ENCODE measurements at regions not wholly inside any gene's neighbourhood (a gene's known extent, or its start where the extent isn't known, plus 50 kb on each side); places are given as distances from the start of the nearest gene placed in this dataset.

DNA sequence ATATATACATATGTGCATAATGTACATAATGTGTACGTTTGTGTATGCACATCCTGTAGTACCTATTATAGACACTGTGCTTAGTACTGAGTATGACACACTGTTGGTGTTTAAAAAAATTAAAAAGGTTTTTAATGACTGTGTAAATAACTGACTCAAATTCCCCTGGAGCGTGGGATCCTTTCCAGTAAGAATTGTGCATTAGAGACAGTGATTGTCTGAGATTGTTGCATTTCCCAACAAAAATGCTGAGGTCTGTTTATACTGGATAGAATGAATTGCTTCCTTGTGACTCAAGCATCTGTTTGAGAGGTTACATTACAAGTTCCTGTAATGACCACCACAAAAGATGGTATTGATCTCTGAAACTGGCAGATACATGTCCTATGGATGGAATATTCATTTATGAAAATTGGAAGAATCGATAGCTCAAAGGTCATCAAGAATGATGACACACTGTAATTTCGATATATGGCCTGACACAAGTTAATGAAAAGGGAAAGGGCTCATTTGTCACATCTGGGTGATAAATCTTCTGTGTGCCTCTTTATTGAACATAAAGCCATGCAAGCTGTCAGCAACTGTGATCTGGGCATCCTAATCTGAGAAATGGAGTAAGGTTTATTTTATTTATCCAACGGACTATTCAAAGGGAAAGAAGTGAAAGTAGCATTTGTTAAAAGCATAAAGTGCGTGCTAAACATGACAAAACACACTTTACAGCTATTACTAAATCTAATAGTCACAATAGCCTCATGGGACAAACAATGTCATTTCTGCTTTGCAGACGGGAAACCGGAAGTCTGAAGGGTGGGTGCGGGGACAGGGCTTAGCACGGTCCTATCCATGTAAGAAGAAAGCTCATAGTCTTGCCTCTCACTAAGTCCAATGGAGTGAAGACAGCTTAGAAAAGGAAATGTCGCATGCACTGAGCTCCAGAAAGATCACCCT lies 228.8 kb downstream of the CDH11 start:
- no peak for DNase-seq

DNA sequence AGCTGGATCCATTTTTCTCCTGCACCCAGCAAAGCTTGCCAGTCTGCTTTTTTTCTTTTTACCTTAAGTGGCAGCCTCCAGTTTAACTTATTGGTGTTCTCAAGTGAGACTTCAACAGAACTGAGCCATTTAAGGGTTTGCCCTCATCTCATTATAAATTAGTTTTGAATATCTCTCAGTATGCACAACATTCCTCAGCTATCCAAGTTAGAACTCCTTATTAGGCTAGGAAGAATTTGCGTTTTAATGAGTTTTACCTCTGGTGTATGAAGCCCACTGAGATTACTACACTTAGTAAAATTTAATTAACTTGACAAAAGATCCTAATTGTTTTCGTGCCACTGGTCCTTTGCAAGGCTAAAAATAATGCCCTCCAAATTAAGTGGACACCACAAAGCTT lies 232.4 kb downstream of the CDH11 start:
- no peak for DNase-seq

DNA sequence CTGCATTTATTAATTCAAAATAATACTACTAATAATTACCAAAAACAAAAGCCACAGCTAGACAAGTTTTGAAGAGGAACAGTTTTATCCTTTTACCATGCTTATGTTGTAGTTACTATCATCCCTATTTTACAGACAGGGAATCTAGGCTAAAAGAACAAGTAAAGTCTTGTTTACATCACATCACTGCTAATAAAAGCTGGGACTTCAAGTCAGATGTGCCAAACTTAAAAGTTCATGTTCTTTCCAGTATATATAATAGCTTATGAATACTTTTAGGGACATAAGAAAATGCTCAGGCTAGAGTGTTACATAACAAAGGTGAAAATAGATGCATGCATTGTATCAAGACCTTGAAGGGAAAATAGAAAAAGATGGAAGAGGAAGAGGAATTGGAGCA lies 234.2 kb downstream of the CDH11 start:
- DNase-seq, result no peak

DNA sequence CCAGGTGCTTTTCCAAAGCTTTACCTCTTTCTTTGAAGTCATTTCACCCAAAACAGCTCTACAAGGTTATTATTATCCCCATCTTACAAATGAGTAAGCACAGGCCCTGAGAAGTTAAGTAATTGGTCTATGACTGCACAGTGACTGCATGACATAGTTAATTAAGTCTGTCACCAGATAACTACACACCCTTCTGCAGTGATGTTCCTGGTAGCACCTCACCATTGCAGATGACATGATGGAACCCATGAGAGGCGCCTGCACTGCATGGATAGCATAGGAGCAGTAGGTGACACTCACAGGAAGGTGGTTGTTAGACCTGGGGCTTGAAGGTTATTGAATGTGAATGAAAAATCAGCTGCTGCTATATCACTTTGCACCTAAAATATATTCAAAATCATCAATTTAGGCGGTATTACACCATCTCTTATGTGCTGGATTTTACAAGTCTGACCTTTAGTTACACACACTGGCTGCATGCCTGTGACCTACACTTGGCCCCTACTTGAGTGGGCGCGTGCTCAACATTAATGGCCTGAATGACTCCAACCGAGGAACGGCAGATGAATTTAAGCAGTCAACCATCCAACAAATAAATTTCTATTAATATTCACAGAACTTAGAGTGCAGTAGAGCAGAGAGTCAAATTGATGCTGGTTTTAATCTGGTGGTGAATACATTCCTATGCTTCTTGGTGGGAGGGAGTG lies 239.6 kb downstream of the CDH11 start:
- no peak for DNase-seq

DNA sequence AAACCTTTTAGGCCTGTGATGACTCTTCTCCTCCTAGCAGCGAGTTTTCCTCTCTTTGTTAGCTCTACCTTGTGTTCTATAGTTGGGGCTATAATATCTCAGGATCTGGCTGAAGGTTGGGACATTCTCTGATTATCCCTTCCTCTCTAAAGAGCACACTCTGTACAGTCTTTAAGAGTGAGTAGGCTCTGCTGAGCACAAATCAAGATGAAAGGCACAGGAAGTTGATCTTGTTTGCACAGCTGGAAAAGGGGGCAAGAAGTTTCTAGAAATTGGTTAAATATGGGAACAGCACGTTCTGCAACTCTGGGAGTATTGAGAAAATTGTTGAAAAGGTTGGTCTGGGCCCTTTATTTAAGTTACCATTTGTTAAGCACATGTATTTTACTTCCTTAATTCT lies 240.9 kb downstream of the CDH11 start:
- no peak for DNase-seq

DNA sequence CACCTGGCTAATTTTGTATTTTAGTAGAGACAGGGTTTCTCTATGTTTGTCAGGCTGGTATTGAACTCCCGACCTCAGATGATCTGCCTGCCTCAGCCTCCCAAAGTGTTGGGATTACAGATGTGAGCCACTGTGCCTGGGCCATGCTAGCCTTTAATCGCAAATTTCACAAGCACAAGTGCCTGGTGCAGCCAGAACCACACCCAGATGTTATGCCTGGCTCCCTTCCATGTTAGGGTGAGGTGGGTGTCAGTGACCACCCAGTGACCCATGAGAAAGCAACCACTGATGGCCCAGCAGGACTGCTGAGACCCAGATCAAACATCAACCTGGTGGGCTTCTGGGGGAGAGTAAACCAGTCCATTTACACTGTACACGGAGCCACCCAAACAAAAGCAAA lies 241.9 kb downstream of the CDH11 start:
- DNase-seq, result no peak

DNA sequence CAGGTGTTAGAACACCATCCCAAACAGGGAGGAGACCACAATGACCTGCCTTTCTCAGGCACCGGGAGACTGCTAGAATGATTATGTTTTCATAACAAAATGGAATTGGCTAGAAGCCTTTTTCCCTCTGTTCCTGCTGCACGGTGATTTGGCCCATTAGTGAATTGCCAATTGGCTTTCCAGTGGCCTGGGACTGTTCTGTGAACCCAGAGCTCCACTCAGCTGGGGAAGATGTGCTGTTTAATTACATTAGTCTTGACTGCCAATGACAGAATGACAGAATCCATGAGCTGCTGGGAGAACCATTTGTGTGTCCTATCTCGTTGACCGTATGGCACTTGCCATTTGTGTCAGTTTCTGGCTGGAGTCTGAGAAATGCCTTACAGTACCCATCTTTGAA lies 242.9 kb downstream of the CDH11 start:
- no peak for DNase-seq

DNA sequence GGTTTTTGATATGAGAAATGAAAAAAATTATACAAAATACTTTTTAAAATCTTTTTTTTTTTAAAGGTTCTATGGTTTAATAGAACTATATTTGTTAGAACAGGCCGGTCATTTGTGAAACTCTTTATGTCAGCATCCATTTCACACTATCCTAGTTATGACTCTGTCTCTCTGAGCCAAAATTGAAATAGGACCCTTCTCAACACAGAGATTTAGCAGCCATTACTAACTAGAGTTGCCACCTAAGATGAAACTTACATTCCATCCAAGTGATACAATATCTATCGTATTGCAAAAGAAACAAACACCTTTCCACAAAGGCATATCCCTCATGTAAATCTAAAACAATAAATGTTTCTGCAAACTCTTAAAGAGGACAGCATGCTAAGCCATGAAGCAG lies 249.8 kb downstream of the CDH11 start:
- DNase-seq, result no peak

DNA sequence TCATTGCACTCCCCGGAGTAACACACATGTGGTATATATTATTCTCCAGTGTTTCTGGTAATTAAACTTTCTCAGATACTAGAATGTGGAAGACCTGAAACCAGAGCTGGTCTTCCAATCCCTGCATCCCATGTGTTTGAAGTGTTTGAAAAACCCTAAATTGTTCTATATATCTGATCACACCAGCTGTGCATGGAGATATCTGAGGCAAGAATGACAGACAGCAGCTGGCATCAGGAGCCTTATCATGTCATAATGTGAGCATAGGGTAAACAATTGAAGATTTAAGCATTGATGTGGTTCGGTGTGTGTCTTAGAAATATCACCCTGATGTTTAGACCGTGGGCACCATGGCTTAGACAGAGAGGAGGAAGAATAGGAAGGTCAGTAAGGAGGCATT lies 251.0 kb downstream of the CDH11 start:
- no peak for DNase-seq

DNA sequence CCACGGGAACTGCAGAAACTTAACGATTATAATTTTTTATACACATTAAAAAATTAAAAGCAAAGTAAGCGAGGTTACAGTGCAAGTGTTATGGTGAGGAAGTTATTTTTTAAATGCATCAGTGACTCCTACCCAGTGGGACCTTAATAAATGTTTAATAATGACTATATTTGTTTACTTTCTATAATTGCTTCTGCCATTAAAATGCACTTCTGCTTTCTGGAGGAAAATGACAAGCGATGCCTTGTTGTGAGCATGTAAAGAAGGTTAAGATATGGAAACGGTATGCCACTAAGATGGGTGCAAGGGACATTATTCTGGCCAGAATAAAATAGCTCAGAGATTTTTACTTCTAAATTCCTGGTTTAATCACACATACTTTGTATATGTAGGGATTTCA lies 252.1 kb downstream of the CDH11 start:
- no peak for DNase-seq

DNA sequence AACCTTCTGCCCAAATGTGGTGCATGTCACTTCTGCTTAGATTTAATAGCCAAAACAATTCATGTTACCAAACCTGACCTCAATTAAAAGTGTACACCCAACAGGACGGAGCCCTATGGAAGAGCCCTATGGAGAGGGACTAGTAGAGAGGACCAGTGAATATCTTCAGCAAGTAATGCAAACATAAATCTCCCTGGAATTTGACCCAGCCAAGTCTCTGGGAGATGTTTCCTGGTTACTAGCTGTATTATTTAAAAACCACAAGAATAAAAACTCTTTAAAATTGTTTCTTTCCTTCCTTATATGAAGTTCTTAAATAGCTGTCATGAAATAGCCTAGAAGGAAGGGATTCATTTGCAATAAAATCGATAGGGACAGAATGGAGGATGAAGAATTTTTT lies 255.8 kb downstream of the CDH11 start:
- no peak for DNase-seq

DNA sequence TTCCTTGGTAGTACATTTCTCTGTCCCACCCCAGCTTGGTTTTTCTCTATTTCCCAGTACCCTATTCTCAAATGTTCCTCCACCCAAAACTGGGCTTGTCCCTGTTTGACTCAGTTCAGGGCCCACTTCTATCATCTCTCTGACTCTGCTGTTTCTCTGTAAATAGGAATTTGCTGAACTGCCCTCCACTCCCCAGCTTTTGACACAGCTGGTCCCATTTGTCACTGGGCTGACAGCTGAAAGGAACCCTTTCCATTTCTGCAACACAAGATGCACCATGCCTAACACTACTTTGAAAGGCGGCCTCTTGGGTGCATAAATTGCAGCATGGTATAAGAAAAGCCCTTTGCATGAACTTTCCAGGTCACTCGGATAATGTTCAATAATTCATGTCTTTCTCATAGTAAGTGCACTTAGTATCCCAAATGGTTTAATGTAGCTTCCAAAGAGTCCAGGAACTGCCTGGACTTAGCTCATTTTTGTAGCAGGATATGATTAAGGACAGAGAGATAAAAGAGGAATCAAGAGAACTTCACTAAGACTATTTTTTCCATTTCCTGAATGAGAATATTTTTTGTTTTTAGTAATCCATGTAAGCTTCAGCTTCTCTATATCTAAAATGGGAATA lies 256.7 kb downstream of the CDH11 start:
- DNase-seq, result no peak

DNA sequence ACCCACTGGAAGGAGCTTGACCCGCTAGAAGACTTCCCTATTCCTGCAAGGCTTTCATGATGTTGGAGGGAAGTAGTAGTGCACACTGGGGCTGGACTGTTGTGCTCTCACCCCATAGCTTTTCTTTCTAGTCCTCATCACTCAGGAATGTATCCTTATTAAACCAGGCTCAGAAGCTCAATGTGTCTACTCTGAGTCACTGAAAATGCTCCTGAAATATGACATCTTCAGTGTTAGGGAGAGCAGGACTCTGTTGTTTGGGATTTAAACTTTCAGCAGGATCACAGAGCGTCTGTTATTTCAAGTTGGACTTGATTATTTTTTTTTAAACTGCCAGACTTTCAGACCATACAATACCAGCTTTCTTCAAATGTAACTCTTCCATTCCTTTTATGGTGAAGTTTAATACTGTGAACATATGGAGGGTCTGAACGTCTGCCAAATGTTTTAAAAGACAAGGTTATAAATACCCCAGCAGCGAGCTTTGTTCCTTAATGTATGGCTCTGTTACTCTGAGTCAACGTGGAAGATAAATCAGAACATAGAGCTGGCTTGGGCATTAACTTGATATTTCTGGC lies 257.5 kb downstream of the CDH11 start:
- no peak for DNase-seq

DNA sequence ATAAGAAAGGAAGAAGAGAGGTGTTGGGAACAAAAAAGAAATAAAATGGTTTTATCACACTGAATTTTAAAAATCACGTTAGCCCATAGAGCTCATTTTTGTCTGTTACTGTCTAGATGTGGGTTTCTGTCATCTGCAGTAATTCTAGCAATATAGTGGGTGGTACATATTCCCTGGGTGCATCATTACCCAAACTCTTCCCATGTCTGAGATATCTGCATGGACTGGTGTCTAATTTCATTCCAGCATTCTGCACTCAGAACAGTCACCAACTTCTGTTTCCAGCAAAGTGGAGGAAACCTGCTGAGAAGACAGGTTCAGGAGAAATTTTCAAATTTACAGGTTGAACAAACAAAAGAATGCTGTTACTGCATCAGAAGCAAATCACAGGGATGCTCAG lies 263.8 kb downstream of the CDH11 start:
- no peak for DNase-seq

DNA sequence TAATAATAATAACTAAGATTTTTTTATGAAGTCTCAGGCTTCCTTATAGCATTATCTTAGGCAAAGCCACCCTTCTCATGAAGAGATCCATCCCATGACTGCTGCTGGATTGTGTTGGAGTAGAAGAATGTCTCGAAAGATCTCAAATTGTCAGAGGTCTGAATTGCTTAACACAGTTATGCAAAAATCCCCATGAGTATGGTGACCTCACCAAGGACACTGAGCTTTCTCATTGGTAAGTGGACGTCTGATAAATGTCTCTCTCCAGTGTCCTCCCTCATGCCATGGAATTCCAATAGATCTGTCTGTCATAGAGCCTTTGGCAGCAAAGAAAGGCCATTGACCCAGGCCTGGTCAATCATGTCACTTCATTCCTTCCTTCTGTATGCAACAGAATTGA lies 264.5 kb downstream of the CDH11 start:
- no peak for DNase-seq

DNA sequence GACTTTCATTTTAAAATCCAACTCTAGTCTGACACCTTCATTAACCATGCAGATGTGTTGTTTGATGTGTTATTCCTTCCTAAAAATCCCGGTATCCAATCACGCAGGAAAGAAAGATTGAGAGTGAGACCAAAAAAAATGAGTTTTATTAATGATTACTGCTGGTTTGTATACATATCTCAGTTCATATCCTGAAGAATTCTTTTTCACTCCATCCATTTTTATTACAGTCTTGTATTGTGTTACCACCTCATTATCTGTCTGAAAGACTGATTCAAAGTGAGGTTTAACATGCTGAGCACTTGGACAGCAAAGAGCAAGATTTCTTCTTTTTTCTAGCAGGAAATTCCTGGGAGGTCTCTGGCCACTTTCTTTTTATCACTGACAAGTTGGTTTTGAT lies 268.3 kb downstream of the CDH11 start:
- no peak for DNase-seq

DNA sequence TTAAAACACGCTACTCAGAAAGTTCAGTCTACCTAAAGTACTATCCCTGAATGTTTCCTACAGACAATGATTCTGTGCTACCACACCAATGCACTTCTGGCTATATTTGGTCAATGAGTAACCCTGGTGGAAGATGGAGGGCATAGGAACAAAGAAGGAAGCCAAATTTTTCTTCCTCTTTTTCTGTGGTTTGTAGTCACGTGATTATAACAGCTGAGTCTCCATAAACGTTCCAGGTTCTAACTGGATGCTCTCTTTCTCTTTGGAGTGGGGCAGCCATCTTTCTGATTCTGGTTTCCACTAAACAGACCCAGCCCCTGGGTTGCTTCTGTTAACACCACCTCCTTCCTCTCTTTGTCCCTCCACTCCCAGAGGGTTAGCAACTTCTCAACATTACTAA lies 274.9 kb downstream of the CDH11 start:
- DNase-seq, result no peak

DNA sequence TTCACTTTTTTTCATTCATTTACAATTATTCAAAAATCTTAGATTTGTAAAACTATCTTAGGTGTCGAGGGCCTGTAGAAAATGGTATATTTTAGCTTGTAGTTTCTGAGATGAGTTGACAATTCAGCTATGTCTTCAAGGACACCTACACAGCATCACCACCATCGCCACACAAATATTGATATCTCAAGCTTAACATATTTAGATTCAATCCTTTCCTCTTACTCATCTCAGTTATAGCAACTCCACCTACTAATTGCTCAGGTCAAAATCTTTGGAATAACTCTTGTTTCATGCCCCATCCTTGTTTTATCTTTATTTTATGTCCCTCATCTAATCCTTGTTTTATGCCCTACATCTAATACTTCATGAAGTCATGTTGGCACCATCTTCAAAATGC lies 276.8 kb downstream of the CDH11 start:
- no peak for DNase-seq

DNA sequence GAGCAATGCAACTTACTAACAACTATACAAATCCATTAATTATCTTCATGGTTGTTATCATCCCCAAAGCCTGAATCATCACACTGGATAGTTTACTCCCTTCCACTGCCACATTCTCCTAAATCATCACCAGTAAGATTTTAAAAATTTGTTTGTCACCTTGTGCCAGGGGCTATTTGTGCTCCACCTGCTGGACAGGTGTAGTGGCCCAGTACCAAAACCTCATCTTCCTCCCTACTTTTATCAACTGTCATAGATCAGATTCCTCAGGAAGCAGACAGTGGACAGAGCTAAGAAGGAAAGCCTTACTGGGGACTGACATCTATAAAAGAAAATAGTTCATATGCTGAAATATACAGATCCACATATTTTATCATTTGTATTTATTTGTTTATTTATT lies 280.4 kb downstream of the CDH11 start:
- DNase-seq, result no peak

DNA sequence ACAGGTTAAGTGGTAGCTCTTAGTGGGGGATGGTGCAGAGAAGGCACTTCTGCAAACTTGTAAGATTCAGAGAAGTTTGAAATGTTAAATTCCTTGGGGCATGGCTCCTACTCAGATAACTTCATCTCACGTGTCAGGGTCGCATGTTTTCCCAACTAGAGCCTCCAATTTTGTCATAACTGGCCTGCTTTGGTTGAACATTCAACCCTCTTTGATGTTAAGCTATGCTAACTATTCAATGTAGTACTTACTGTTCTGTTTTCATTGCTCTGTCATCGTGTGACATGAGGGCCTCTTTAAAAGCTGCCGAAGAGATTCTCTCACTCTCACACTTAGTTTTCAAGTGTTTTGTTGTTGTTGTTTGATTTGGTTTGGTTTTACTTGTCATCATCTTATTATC lies 280.8 kb downstream of the CDH11 start:
- no peak for DNase-seq

DNA sequence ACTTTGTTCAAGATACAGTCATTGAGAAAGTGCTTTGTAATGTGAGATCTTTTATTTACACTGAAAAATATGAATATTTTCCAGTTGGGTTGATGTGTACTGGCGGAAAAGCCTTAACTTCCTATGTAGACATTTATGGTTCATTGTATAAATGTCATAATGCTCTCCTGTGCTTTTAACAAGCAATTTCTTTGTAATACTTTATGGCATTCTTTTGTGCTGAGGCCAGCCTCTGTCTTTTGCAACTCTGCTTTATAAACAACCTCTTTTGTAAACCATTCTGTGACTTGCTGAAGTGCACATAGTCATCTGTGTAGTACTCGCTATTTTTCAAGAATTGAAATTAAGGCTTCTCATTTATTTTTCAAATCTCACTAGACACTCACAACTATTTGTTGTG lies 291.2 kb downstream of the CDH11 start:
- no peak for DNase-seq

DNA sequence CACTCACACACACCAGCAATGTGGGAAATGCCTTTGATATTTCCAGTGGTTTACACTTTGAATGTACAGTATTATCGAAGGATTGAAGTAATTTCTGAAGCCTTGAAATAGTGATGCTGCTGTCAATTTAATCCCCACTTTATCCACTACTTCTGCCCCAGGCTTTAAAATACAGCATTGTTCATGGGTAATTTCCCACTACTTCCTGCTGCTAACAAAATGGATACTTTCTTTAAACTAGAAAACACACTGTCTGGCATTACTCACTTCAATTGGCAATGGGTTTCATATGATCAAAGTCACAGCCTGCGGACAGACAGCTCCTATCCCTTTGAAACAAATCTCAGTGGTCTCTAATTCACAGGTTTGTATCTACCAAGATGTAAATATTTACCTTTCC lies 292.2 kb downstream of the CDH11 start:
- no peak for DNase-seq

DNA sequence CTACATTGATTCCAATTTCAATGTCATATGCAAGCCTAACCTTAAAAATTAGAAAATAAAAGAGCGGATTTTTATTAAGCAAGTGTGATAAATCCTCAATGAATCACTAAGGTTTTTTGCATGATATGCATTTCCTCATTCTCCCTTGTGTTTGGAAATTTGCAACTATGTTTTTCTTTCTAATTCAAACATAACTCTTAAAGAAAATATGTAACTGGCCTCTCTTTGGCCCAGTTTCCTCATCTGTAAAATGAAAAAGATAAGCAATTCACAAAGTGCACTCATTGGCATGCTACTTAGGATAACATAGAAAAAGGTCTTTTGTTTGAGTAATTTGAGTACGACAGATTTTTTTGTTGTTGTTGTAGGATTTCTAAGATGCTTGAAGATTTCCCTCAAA lies 295.5 kb downstream of the CDH11 start:
- DNase-seq, result no peak
